Osteocyte (in vitro differentiated cells): ENCODE measurements at regions not wholly inside any gene's neighbourhood (a gene's known extent, or its start where the extent isn't known, plus 50 kb on each side); places are given as distances from the start of the nearest gene placed in this dataset.
"Not testable (repeated sequence)": the region's sequence is repeated elsewhere in the genome, so short reads cannot be mapped to it uniquely, and the experiment has no call there.

Source experiments
- DNase-seq: peaks from one replicate; pipeline ENCODE4 v3.0.0; 2021; ENCODE audit warnings: mixed read lengths; ENCODE audit not compliant: unreplicated experiment; ENCODE audit errors: extremely low spot score
- H3K27ac Mint-ChIP-seq: one replicate; pipeline ENCODE4 v1.8.0; 2021; ENCODE audit warnings: mild to moderate bottlenecking, mixed read lengths; ENCODE audit not compliant: unreplicated experiment
- H3K27me3 Mint-ChIP-seq: one replicate; pipeline ENCODE4 v1.8.0; 2021; ENCODE audit warnings: mixed read lengths; ENCODE audit not compliant: unreplicated experiment
- H3K36me3 Mint-ChIP-seq: one replicate; pipeline ENCODE4 v1.8.0; 2021; ENCODE audit warnings: mixed read lengths; ENCODE audit not compliant: unreplicated experiment
- H3K4me1 Mint-ChIP-seq: one replicate; pipeline ENCODE4 v1.8.0; 2021; ENCODE audit warnings: mixed read lengths; ENCODE audit not compliant: unreplicated experiment
- H3K4me3 Mint-ChIP-seq: one replicate; pipeline ENCODE4 v1.8.0; 2021; ENCODE audit warnings: mild to moderate bottlenecking, moderate library complexity, mixed read lengths; ENCODE audit not compliant: unreplicated experiment
- H3K9me3 Mint-ChIP-seq: one replicate; pipeline ENCODE4 v1.8.0; 2021; ENCODE audit warnings: mixed read lengths; ENCODE audit not compliant: unreplicated experiment

DNA sequence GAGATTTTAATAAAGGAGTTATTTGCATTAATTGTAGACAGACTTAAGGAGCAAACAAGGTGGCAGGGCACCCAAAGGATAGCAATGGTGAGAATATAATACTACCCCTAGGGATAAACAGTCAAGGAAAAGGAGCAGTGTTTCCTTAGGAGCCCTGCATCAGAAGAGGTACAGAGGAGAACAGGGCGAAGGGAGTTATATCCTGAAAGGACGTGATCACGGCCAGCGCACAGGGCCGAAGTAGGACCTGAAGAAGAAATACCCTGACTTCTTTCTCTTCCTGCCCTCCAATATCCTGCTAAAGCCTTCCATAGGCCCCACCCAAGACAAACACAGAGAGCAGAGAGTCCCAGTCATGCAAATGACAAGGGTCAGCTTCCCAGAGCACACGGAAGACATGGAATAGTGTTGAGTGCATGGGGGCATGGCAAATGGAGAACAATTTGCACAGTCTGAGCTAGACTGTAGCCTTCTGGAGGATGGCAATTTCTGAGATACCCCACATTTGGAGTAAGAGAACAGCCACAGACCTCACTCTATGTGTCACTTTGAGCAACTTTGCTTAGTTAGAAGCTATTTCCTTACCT lies 188.2 kb downstream of the ZNF92 start:
- not testable (repeated sequence) for H3K4me3 Mint-ChIP-seq, DNase-seq, H3K4me1 Mint-ChIP-seq, H3K27ac Mint-ChIP-seq, H3K36me3 Mint-ChIP-seq, H3K9me3 Mint-ChIP-seq, H3K27me3 Mint-ChIP-seq

DNA sequence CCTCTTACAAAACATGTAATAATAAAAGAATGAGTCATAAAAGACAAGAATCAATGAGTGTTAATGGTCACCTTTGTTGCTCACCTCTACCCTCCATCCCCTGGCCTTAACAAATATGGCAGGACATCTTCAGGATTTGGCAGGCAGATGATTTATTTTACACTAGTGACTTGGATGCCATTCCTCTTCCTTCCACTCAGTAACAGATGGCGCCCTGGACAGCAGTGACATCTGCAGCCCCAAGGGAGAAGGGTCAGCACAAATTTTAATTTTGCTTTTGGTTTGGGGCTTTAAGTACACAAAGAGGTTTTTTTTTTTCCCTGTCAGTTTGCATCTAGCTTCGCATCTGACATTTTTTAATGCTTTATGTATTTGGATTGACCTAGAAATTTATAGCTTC lies 188.9 kb downstream of the ZNF92 start:
- not testable (repeated sequence) for H3K27me3 Mint-ChIP-seq, H3K4me1 Mint-ChIP-seq, H3K9me3 Mint-ChIP-seq, H3K36me3 Mint-ChIP-seq, DNase-seq, H3K27ac Mint-ChIP-seq, H3K4me3 Mint-ChIP-seq

DNA sequence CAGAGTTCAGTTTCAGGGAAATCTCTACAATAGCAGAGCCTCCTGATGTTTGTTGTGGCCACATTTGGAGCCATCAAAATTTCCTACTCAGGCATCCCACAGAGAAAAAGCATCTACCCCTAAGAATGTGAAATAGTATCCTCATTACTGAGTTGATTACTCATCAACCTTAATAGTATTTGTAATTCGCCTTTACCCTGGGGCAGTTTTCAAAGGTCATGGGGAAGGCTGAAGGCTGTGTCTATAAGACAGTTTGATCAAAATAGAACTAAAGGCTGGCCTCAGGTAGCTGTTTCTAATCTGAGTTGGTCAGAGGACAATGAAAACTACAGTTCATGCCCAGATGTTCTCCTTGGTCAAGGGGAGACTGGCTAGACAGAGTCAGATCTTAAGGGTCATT lies 189.7 kb downstream of the ZNF92 start:
- H3K4me3 Mint-ChIP-seq, H3K27ac Mint-ChIP-seq, H3K27me3 Mint-ChIP-seq, H3K9me3 Mint-ChIP-seq, H3K36me3 Mint-ChIP-seq, DNase-seq, H3K4me1 Mint-ChIP-seq: not testable (repeated sequence)

DNA sequence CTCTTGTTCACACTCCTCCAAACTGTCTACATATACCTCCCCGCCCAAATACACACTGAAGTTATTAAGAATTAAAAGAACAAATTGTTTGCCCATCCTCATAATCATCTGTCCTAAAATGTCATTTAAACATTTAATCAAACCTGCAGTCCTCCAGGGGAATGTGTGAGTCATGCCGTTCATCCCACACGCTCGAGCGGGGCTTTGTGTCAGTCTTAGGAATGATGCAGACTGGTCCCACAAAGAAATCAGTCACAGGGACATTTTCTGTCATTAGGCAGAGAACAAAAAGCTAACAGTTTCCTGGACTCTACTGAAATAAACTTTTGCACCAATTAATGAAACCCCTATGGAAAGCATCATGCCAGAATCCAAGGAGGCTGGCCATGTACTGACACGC lies 194.6 kb downstream of the ZNF92 start:
- H3K9me3 Mint-ChIP-seq, H3K27ac Mint-ChIP-seq, H3K27me3 Mint-ChIP-seq, H3K4me3 Mint-ChIP-seq, H3K4me1 Mint-ChIP-seq, DNase-seq, H3K36me3 Mint-ChIP-seq: not testable (repeated sequence)

DNA sequence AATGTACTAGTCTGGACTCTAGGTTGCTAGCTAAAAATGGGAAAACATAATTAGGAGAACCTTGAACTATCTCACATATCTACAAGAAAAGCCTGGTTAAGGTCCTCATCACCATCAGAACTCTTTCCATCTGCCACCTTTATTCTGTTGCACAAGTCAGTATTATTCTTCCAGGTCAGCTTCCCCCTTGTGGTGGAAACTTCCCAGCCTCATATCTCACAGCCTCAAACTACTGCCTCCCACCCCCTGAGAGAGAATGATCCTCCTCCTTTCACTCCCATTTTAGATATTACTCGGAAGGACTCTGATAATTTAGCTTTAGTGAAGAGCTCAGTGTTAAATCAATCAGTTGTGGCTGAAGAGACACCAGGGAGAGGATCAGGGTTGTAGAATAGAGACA lies 197.3 kb downstream of the ZNF92 start:
- H3K27me3 Mint-ChIP-seq, H3K4me1 Mint-ChIP-seq, H3K9me3 Mint-ChIP-seq, H3K27ac Mint-ChIP-seq, H3K4me3 Mint-ChIP-seq, DNase-seq, H3K36me3 Mint-ChIP-seq: not testable (repeated sequence)

DNA sequence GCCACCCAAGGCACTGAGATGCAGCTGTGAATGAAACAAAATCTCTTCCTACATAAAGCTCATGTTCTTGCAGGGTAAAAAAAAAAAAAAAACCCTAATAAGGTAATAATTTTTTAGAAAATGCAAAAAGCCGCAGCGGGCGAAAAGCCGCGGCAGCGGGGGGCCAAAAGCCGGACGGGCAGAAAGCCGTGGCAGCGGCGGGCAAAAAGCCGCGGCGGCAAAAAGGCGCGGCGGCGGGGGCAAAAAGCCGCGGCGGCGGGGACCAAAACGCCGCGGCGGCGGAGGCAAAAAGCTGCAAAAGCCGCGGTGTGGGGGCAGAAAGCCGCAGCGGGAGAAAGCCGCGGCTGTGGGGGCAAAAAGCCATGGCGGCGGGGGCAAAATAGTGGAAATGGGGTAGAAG lies 198.9 kb downstream of the ZNF92 start:
- not testable (repeated sequence) for H3K27ac Mint-ChIP-seq, H3K4me3 Mint-ChIP-seq, DNase-seq, H3K27me3 Mint-ChIP-seq, H3K9me3 Mint-ChIP-seq, H3K4me1 Mint-ChIP-seq, H3K36me3 Mint-ChIP-seq

DNA sequence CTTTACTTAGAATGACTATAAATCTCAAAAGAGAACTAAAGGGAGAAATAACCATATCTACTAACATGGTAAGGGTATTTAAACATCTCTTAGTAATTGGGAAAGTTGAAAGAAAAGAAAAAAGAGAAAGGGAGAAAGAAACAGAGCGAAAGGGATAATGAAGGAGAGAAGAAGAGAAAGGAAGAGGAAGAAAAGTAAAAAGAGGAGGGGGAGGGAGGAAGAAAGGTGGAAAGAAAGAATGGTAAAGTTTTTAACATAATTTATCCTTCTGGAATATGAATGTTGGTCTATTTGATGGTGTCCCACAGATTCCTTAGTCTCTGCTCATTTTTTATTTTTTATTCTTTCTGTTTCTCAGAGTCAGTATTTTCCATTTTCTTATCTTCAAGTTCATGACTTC lies 202.7 kb downstream of the ZNF92 start:
- DNase-seq, H3K4me1 Mint-ChIP-seq, H3K9me3 Mint-ChIP-seq, H3K27ac Mint-ChIP-seq, H3K27me3 Mint-ChIP-seq, H3K36me3 Mint-ChIP-seq, H3K4me3 Mint-ChIP-seq: not testable (repeated sequence)

DNA sequence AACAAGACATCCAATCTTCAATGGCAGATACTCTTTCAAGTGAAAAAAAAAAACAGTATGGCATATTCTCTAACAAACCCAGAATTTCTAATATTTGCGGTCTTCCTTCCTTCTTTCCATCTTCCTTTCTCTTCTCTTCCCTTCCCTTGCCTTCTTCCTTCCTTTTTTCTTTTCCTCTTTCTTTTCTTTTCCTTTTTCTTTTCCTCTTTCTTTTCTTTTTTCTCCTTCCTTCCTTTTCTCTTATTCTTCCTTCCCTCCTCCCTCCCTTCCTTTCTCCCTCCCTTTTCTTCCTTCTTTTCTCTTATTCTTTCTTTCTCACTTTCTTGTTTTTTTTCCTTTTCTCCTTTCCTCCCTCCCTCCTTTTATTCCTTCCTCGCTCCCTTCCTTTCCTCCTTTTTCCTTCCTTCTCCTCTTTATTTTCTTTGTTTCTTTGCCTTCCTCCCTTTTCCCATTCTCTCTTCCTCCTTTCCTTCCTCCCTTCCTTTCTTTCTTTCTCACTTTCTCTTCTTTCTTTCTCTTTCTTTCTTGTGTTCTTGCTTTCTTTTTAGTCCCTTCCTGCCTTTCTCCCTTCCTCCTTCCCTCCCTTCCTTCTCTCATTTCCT lies 209.0 kb downstream of the ZNF92 start:
- H3K4me1 Mint-ChIP-seq, DNase-seq, H3K9me3 Mint-ChIP-seq, H3K36me3 Mint-ChIP-seq, H3K4me3 Mint-ChIP-seq, H3K27me3 Mint-ChIP-seq, H3K27ac Mint-ChIP-seq: not testable (repeated sequence)

DNA sequence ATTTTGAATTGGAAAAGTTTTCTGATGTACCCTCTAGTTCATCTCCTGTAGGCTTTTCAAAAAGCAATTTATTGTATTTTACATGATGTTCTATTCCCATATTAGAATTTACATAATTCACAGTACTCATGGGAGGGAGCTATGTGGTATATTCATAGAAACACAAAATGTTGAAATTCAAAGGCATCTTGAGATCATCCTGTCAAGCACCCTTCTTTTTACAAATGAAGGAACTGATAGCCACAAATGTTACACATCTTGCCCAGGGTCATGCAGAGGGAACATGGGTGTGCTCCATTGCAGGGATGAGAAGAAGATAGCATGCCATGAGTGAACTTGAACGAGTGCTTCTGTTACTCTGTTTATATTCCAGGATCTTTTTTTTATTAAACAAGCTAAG lies 228.8 kb downstream of the ZNF92 start:
- H3K27me3 Mint-ChIP-seq, result peaks cover 38% of the 10 kb centered on the region
- H3K36me3 Mint-ChIP-seq, H3K9me3 Mint-ChIP-seq: not testable (repeated sequence)

More for the DNA sequence above, 228.8 kb downstream of the ZNF92 start:
- not testable (repeated sequence) for DNase-seq, H3K27ac Mint-ChIP-seq, H3K4me1 Mint-ChIP-seq, H3K4me3 Mint-ChIP-seq
